ENCODE measurements at regions not wholly inside any gene's neighbourhood (a gene's known extent, or its start where the extent isn't known, plus 50 kb on each side); places are given as distances from the start of the nearest gene placed in this dataset.

DNA sequence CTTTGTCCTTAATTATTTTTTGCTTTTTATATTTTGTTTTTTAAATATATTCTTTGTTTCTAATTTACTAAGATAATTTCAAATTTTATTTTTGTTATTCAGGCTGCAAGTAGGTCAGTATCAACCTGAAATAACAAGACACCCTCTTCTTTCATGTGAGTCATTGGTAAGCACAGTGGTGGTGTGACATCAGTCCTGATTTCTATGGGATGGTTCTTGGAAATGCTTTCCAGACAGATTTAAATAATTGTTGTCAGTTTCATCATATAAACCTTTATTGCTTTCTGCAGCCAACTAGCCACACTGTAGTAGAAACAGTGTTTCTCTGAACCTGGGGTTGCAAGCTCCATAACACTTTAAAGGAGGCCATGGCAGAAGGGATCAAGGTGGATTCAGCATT is 157.5 kb upstream of the C21orf91 start:
- no peak for DNase-seq

GRCh38 chr21:17976139-17976538 is 157.0 kb upstream of the C21orf91 start:
- no peak for DNase-seq

- DNase-seq = no peak
These were observed 148.2 kb upstream of the C21orf91 start for GRCh38 chr21:17967319-17967718.

GRCh38 chr21:17964716-17965115 is 145.6 kb upstream of the C21orf91 start:
- no peak for DNase-seq

DNA sequence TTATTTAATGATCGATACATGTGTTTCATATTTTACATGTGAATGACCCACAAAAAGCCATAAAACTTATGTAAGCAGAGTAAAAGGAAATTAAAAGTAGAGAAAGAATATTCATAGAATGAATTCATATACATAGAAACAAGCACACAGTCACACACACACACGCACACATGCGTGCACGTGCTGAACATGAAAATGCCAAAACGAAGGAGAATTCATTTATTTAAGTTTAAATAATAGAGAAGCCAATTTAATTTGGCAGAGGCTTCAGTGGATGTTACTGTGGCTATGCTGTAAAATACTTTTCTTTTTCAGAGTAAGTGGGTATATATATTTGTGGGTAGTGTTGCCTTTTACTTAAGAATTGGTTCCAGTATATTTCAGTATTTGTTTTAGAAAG is 145.0 kb upstream of the C21orf91 start:
- no peak for DNase-seq

- no peak for DNase-seq
These were observed 131.4 kb upstream of the C21orf91 start for GRCh38 chr21:17950591-17950990.

- no peak for DNase-seq
These were observed 130.3 kb upstream of the C21orf91 start for GRCh38 chr21:17949421-17949820.

DNA sequence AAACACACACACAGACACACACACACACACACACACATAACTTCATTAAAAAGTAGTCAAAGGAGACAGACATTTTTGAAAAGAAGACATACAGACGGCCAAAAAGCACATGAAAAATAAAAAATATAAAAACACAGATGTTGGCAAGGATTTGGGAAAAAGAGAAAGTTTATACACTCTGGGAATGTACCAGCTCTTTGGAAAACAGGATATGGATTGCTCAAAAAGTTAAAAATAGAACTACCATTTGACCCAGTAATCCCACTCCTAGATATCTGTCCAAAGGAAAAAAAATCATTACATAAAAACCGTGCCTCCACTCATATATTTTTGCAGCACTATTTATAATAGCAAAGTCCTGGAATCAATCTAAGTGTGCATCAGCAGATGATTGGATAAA is 128.4 kb upstream of the C21orf91 start:
- no peak for DNase-seq

DNA sequence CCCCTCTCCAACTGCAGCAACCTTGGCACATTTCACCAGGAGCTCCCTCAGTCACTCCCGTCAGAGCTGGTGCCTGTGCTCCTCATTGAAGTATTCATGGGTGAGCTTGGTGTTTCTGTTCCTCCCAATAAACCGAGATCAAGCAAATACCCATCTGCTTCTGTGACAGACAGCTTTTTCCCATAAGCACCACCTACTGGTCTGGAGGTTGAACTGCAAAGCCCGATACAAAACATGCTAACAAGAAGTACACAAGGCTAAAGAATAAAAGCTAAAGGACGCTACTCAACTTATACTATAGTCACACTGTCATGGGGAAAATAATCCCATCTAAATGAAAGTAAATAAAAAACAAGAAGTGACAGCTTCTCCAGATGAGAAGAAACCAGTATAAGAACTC is 111.9 kb upstream of the C21orf91 start:
- no peak for DNase-seq

- no peak for DNase-seq
These were observed 110.9 kb upstream of the C21orf91 start for GRCh38 chr21:17930093-17930492.

DNA sequence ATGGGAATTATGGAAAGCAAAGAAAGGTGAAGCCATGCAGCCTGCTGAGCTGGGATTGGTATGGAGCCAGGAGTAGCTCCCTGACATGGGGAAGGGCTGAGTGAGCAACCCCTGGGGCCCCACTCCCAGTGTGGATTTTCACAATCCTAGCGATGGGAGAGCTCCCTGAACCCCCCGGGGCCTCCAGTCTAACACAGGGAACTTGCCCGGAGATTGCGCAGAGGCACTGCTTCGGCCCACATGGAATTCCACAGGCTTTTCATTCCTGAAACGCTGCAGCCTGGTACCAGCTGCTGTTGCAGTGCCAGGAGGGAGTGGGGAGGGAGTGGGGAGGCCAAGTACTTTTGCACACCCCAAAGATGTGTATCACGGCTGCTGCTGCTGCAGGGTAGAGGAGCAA is 110.4 kb upstream of the C21orf91 start:
- DNase-seq = no peak

DNA sequence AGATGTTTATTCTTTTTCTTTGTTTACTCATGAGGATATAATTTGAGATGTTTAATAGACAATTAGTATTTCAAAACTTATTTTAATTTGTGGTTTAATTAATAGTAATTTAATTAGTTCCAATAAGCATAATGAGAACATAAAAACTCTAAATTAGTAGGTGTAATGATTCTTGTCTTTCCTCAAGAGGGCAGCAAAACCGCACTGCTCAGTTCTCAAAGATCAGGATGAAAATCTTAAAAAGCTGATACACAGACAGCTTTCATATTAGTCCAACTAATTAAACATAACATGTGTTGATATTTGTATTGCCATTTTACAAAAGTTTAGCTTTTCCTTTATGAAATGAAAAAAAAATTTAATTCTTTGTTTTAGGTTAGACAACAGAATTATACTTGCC is 106.7 kb upstream of the C21orf91 start:
- DNase-seq = no peak

DNA sequence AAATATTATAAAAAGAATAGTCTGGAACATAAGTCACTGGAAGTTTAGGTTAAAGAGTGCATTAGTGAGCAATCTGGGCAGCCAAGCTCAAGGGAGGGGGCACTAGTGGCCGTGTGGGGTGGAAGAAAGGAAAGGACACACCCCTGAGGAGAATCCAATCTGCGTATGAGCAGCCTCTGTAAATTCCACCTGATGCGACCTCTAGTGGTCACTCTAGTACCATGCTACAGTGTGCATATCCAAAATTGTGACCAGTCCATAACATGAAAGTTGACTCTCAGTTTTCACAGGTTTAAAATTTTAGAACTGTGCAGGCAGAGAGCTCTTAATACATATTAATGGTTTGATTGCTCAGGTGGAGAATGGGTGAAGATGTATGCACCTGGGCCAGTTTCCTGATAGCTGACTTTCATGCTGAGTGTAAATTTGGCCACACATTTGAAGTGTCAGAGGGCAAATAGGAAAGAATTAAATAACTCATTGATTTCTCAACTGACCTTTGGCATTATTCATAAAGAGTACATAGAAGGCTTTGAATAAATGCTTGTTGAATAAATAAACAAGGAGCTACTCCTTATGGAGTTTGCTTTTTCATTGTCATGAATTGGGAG is 105.9 kb upstream of the C21orf91 start:
- peak; percentile 50 for DNase-seq

GRCh38 chr21:17921579-17922530 is 102.7 kb upstream of the C21orf91 start:
- DNase-seq = no peak

- DNase-seq = no peak
These were observed 96.8 kb upstream of the C21orf91 start for GRCh38 chr21:17915976-17916375.

- no peak for DNase-seq
These were observed 92.5 kb upstream of the C21orf91 start for GRCh38 chr21:17911628-17912027.

DNA sequence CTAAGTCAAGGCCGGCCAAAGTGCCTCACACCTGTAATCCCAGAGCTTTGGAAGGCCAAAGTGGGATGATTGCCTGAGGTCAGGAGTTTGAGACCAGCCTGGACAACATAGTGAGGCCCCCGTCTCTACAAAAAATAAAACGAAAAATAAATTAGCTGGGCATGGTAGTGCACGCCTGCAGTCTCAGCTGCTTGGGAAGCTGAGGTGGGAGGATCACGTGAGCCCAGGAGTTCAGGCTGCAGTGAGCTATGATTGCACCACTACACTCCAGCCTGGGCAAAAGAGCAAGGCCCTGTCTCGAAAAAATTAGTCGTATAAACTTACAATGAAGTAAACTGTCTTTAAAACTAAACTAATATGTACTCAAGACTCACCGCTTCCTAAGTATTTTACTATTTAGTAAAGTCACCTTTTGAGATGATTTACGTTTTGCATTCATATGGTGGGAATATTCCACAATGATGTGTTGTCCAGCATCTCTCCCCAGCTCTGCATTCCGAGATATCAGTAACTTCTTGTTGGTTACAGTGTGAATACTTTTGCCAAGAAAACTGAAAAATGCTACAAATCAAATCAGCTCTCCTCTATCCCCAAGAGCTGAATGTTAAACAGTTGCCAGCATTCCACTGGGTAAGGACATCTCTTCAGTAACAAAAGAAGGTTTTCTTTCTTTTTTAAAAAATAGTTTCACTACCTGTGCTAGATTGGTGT is 84.9 kb upstream of the C21orf91 start:
- DNase-seq = no peak

DNA sequence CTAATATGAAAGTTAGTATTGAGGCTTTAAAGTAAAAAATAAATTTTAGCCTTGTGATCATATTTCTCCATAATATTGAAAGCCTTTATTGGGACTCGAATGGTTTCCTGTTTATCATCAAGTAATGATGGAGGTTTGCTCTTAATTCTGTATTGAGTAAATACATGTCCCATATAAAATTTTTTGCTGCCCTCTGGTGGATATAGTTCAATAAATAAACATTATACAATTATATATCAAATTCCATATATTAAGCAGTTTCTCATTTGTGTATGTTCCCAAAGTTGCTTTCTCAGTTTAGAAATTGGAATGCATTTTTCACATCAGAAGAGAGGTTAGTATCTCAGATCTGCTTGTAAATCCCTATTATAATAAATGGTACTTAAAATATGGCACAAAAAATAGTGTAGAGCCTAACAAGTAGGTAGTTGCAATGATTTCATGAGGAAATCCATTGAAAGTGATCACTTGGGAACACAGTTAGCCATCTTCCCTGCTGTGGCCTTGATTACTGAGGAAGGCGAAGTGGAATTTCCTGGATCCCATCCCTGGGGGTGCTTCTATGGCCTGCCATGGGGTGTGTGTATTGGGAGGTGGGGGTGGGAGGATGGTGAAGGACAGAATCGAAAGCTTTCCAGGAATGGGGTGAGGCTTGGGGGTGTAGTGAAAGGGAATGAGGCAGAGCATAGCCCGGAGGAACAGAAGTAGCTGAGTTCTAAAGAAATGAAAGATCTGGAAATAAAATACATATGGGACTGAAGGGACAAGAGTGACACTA is 84.1 kb upstream of the C21orf91 start:
- DNase-seq = no peak

GRCh38 chr21:17901458-17902079 is 82.4 kb upstream of the C21orf91 start:
- DNase-seq = no peak

DNA sequence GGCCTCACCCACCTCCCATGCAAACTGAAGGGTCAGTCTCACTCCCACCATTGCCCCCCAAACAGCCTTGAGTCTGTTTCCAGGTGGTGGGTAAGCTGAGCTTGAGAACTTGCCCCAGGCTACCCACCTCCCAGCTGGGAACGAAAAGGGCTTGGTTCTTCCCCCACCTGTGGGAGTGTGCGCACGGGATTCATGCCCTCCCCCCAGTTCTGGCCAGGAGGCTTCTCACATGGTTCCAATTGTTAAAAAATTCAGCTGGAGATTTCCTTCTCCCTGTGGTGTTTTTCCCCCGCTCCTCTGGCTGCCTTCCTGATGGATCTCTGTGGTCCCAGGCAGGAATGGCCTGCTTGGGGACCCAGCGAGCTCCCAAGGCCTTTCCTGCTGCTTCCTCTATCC is 81.8 kb upstream of the C21orf91 start:
- DNase-seq = no peak

DNA sequence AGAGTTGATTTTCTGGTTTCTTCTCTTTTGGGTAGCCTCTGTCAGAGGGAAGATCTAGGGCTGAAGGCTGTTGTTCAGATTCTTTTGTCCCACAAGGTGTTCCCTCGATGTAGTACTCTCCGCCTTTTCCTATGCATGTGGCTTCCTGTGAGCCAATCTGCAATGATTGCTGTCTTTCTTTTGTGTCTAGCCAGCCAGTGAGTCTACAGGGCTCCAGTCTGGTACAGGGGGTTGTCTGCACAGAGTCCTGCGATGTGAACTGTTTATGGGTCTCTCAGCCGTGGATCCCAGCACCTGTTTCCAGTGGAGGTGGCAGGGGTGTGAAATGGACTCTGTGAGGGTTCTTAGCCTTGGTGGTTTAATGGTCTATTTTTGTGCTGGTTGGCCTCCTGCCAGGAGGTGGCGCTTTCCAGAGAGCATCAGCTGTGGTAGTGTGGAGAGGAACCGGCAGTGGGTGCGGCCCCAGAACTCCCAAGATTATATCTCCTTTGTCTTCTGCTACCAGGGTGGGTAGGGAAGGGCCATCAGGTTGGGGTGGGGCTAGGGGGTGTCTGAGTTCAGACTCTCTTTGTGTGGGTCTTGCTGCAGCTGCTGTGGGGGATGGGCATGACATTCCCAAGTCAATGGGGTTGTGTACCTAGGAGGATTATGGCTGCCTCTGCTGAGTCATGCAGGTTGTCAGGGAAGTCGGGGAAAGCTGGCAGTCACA is 81.3 kb upstream of the C21orf91 start:
- no peak for DNase-seq

GRCh38 chr21:17889171-17889570 is 70.0 kb upstream of the C21orf91 start:
- no peak for DNase-seq

Measured in effector CD4-positive, alpha-beta T cell (primary cell).